H4 (cell line): ENCODE measurements at regions not wholly inside any gene's neighbourhood (a gene's known extent, or its start where the extent isn't known, plus 50 kb on each side); places are given as distances from the start of the nearest gene placed in this dataset.
"Not testable (repeated sequence)": the region's sequence is repeated elsewhere in the genome, so short reads cannot be mapped to it uniquely, and the experiment has no call there.

Experiments used
- DNase-seq: peaks from one replicate; pipeline ENCODE4 v3.0.0-alpha.2; 2015; ENCODE audit warnings: low spot score

GRCh38 chr1:232166942-232167341, 463.0 kb downstream of the SIPA1L2 start:
- no peak for DNase-seq

DNA sequence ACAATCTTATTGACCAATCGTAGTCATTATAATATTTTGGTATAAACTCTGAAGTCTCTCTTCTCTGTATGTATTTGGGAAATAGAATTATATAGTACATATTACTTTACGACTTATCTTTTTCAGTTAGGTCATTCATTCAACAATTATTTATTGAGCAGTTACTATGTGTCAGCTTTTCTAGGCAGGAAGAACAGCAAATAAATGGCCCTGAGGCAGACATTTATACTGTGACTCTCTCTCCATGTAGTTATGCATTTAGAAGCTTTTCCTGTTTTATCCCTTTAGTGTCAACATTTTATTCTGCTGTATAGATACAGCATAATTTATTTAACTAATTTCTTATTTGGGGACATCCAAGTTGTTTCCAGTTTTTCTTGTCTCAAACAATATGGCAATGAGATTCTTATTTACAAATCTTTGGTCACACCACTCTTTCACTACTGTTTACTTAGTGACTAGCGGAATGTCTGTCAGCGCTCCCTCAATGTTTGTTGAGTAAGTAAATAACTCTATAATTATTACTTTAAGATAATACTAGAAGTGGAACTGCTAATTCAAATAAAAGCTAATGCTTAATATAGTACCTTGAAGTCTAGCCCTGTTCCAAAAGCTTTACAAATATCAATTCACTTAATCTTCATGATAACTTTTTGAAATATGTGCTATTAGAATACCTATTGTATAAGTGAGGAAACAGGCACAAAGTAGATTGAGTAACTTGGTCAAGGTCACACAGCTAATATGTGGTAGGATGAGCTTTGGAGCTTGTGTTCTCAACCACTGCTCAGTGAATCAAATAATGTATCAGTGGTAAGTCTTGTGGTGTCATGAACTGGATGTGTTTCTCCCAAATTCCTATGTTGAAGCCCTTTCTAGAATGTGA, 465.6 kb downstream of the SIPA1L2 start:
- no peak for DNase-seq

GRCh38 chr1:232163533-232163932, 466.4 kb downstream of the SIPA1L2 start:
- DNase-seq: no peak

GRCh38 chr1:232162001-232162400, 467.9 kb downstream of the SIPA1L2 start:
- no peak for DNase-seq

DNA sequence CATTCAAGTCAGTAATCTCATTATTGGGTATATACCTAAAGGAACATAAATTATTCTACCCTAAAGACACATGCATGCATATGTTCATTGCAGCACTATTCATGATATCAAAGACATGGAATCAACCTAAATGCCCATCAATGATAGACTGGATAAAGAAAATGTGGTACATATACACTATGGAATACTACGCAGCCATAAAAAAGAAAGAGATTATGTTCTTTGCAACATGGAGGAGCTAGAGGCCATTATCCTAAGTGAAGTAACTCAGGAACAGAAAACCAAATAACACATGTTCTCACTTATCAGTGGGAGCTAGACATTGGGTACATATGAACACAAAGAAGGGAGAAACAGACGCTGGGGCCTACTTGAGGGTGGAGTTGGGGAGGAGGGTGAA, 471.4 kb downstream of the SIPA1L2 start:
- DNase-seq: not testable (repeated sequence)

- DNase-seq: not testable (repeated sequence)
These were observed 473.9 kb downstream of the SIPA1L2 start for GRCh38 chr1:232156070-232156469.

DNA sequence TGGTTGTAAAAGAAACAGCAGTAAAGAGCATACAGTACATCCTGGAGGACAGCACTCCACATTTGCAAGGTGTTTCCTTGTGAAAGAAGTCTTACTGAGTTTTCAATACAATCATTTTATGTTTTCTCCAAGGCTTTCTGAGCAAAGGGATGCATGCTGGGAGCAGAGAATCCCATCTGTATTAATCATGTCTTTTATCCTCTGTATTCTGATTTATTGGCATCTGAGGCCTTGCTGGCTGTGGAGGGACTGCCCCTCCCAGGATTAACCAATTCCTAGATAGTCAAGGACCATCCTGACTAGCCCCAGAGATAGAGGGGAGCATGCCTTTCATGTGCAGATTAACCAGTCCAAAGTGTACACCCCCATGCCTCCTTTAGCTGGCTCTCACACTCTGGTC, 476.3 kb downstream of the SIPA1L2 start:
- DNase-seq: no peak

DNA sequence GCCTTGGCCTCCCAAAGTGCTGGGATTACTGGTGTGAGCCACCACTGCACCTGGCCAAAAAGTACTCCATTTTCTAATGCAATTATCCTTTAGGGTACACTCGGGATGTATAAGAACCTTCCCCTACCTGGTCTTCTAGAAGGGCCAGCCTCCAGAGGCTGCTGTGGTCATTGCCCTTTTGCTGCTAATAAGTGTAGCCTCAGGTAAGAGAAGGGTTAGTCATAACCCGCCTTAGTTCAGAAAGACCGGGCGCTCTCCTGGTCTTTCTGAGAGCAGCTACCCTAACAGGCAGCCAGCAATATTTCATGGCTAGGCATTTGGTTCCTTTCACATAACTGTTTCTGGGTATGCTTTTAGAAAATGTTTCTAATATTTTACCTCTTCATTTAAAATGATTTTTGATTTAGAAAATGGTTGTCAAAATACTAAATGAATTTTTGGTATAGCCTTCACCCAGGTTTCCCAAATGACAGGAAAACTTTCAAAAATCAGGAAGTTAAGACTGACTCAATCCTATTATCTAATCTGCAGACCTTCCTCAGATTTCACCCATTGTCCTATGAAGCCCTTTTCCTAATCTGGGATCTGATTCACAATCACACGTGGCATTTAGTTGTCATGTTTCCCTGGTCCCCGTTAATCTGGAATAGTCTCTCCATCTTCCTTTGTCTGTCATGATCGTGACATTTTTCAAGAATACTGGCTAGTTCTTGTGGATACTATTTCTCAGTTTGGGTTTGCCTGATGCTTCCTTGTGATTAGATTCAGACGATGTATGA, 479.0 kb downstream of the SIPA1L2 start:
- no peak for DNase-seq

DNA sequence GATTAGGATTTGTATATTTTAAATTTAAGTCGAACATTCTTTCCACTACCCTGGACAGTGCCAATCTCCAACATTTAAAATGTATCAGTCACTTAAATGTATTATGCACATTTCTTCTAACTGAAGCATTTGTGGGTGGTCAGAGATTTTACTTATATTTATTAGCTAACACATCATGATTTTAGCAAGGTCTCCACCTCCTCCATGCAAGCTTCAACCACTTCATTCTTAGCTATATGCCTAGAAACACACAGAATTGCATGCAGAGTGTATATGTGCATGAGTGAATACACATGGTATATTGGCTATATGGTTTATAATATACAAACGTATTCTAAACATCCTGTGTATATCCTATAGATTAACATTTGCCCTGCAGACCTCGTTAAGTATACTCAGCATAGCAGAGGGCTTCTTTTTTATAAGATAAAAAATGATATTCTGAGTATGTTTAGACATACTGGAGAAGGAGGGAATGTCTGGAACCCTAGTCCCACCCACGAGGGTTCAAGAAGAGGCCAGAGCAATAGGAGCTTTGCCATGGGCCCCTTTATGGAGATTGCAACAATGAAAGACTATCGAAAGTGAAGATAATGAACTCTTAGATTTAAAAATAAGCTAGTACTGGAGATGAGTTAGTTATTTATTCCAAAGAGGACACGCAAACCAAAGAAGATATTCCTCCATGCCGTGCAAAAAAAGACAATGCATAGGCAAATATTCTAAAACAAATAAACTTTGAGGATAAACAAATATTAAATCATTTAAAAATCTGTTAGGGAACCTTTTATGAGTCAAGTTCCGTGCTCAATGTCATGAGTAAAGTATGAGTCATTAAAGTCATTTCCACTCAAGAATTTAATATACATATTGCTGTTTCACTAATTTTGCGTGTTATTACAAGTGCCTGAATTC, 480.4 kb downstream of the SIPA1L2 start:
- DNase-seq: no peak

- DNase-seq: no peak
These were observed 482.7 kb downstream of the SIPA1L2 start for GRCh38 chr1:232147215-232147614.

- DNase-seq: no peak
These were observed 483.4 kb downstream of the SIPA1L2 start for GRCh38 chr1:232146514-232146913.

GRCh38 chr1:232145768-232146167, 484.2 kb downstream of the SIPA1L2 start:
- DNase-seq: no peak

DNA sequence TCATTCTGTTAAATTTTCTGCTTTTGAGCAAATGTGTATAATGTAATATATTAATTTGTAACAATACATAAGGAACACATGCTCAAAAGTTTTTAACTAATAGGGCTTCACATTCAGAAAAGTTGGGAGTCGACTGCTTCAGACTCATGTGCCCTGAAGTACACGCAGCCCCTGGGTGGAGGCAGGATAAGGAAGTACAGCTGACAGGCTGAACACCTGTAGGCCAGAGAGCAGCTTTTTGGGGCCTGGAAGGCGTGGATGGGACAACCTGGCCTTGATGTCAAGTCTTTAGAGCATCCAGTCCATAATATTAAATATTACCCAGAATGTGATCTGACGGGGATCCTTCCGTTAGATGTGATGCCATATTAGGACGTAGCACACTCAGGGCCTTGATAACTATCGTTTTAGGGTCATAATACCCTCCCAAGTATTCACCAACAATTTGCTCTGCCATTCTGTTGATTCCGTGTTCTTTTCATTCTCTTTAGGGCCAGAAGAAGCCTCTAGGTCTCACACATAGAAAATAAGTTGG, 485.2 kb downstream of the SIPA1L2 start:
- no peak for DNase-seq

GRCh38 chr1:232143315-232143886, 486.5 kb downstream of the SIPA1L2 start:
- peak; percentile 18 for DNase-seq

GRCh38 chr1:232142403-232143314, 487.3 kb downstream of the SIPA1L2 start:
- DNase-seq: peak; percentile 76

DNA sequence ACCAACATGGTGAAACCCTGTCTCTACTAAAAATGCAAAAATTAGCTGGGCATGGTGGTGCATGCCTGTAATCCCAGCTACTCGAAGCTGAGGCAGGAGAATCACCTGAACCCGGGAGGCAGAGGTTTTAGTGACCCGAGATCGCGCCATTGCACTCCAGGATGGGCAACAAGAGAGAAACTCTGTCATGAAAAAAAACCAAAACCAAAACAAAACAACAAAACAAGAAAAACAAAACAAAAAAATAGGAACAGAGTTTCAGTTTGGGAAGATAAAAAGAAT, 488.8 kb downstream of the SIPA1L2 start:
- not testable (repeated sequence) for DNase-seq

DNA sequence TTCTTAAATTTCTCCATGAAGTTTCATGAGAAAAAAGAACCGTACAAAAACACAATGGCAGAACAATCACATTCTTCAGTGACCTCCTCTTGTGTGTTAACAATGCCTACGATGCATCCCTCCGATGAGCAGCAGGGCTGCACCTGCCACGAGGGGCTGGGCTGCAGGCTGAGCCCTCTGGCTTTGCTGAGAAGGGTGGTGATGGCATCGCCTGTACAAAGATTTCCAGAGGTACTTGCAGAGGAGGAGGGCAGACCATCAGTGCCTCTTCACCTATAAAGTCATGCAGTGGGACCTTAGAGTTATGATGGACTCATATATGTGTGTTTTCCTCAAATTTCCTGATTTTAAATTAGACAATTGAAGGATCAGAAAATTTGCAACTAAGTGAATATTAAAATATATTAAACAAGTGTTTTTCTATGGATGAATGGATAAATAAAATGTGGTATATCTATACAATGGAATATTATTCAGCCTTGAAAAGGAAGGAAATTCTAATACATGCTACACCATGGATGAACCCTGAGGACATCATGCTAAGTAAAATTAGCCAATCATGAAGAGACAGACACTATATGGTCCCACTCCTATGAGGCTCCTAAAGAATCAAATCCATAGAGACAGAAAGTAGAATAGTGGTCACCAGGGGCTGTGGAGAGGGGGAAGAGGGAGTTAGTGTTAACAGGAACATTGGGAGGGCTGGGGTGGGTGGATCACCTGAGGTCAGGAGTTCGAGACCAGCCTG, 489.3 kb downstream of the SIPA1L2 start:
- no peak for DNase-seq

DNA sequence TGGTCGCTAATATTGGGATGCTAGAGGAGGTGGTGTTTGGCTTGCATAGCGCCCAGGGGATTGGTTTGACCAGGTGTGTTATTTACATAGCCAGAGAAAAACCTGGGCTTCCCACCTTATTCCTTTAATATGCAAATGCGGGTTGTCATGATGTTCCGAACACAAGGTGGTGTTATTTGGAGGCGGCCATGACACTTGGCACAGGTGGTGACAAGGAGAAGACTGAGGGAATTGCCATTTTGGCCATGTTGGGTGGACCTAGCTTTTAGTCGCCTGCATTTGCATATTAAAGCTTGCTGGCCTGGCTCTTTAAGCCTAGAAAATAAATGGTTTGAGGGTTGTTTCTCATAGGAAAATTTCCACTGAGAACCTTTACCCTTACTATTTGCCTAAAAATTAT, 490.5 kb downstream of the SIPA1L2 start:
- DNase-seq: no peak

DNA sequence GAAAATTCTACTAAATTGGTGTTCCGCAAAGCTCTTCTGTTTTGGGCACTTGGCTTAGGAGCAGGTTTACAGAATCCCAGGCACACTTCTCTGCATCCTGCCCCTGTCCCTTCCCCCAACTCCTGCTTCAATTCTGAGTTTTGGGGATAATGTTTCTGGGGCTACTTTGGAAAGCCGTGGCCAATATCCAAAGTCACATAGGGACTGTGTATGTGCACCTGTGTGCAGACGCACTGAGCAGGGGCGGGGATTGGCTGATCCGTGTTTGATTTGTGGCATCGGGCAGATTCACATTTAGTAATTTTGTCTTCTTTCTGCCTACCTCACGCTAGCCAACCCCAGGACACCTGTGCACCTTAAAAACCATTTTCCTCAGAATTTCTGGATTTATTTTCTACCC, 491.9 kb downstream of the SIPA1L2 start:
- DNase-seq: no peak

DNA sequence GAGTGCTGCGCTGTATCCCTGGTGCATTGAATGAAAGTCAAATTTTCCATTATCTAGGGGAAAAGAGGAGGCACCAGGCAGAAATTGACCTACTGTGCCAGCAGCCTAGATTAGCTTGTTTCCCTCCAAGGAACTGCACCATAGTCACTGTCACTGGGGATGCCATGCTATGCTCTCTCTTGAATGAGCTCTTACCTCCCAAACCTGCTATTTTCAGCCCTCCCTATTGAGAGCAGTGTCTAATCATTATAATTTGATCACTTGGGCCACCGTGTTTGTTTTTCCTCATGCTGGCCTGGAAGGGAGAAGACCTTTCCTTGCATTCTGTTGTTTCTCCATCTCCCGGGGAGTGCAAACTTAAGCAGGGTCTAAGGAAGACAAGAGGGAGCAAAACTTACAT, 492.9 kb downstream of the SIPA1L2 start:
- DNase-seq: no peak
